ENCODE measurements at regions not wholly inside any gene's neighbourhood (a gene's known extent, or its start where the extent isn't known, plus 50 kb on each side); places are given as distances from the start of the nearest gene placed in this dataset.
"Not testable (repeated sequence)": the region's sequence is repeated elsewhere in the genome, so short reads cannot be mapped to it uniquely, and the experiment has no call there.

GRCh38 chr9:17881371-17881770 lies 302.5 kb downstream of the SH3GL2 start:
- DNase-seq (ENCODE audit: low read depth): no peak
- no peak overlapping the region for H3K4me3 ChIP-seq (ENCODE audit: control insufficient read depth, low read depth, low read length)
- TF ChIP-seq CTCF (IDR thresholded peaks at IDR 0.05; ENCODE audit: control insufficient read depth, insufficient read depth, low read depth, low read length, missing control alignments): no peak

GRCh38 chr9:17882688-17883594 lies 304.1 kb downstream of the SH3GL2 start:
- no peak overlapping the region for H3K4me3 ChIP-seq (ENCODE audit: control insufficient read depth, low read depth, low read length)
- TF ChIP-seq CTCF (IDR thresholded peaks at IDR 0.05; ENCODE audit: control insufficient read depth, insufficient read depth, low read depth, low read length, missing control alignments): no peak
- DNase-seq (ENCODE audit: low read depth): no peak

- no peak for TF ChIP-seq CTCF (IDR thresholded peaks at IDR 0.05; ENCODE audit: control insufficient read depth, insufficient read depth, low read depth, low read length, missing control alignments)
- DNase-seq (ENCODE audit: low read depth): no peak
- no peak overlapping the region for H3K4me3 ChIP-seq (ENCODE audit: control insufficient read depth, low read depth, low read length)
Measured at GRCh38 chr9:17888066-17888465, 309.2 kb downstream of the SH3GL2 start.

GRCh38 chr9:17888964-17889363 lies 310.1 kb downstream of the SH3GL2 start:
- DNase-seq (ENCODE audit: low read depth); H3K4me3 ChIP-seq (ENCODE audit: control insufficient read depth, low read depth, low read length): not testable (repeated sequence)

- DNase-seq (ENCODE audit: low read depth): no peak
- no peak for TF ChIP-seq CTCF (IDR thresholded peaks at IDR 0.05; ENCODE audit: control insufficient read depth, insufficient read depth, low read depth, low read length, missing control alignments)
Measured at GRCh38 chr9:17894501-17895160, 315.8 kb downstream of the SH3GL2 start.

GRCh38 chr9:17900606-17901005 lies 321.7 kb downstream of the SH3GL2 start:
- H3K4me3 ChIP-seq (ENCODE audit: control insufficient read depth, low read depth, low read length): no peak overlapping the region
- TF ChIP-seq CTCF (IDR thresholded peaks at IDR 0.05; ENCODE audit: control insufficient read depth, insufficient read depth, low read depth, low read length, missing control alignments): no peak
- no peak for DNase-seq (ENCODE audit: low read depth)

More at GRCh38 chr9:17894501-17895160, 315.8 kb downstream of the SH3GL2 start:
- no peak overlapping the region for H3K4me3 ChIP-seq (ENCODE audit: control insufficient read depth, low read depth, low read length)

GRCh38 chr9:17905366-17905765 lies 326.5 kb downstream of the SH3GL2 start:
- TF ChIP-seq CTCF (IDR thresholded peaks at IDR 0.05; ENCODE audit: control insufficient read depth, insufficient read depth, low read depth, low read length, missing control alignments): no peak
- H3K4me3 ChIP-seq (ENCODE audit: control insufficient read depth, low read depth, low read length): no peak overlapping the region
- DNase-seq (ENCODE audit: low read depth): no peak

All from AG09309 (cell line).